ENCODE measurements at regions not wholly inside any gene's neighbourhood (a gene's known extent, or its start where the extent isn't known, plus 50 kb on each side); places are given as distances from the start of the nearest gene placed in this dataset.

DNA sequence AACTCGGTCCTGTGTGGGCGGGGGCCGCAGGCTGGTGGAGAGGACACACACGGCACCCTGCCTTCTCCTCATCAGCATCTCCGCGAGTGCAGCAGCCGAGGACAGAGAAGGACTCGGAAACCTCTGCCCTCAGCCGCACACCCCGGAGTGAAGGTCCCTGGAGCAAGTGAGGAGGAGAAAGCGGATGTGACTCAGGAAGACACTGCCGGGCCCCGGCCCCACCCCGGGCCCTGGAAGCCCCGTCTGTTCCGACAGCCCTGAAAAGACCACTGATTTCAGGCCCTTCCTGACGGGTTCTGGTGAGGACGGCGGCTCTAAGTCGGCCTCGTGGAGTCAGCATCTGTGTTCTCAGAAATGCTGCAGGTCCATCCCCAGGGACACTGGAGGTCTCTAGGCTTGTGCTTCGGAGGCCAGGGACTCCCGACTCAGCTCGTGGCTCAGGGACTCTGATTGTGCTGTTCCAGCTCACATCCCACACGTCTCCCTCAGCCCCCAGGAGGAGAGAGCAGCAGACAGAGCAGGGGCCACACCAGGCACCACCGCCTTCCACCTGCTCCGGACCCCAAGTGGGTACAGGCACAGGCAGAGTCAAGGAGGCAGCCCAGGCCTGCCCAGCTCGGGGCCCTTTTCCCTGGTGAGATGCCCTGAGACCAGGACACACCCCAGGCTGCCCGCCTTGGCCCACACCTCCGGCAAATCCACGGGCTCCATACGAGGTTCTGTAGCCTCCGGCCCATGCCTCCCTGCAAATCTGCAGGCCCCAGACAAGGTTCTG lies 134.5 kb upstream of the NKX1-1 start:
- H3K27me3 ChIP-seq (ENCODE audit: control insufficient read depth in 1 of 2, insufficient read depth in 2 of 2, low read length in 2 of 2) = peaks cover 3 to 6% of the 10 kb centered on the region in 2 donors
- H3K27ac ChIP-seq (ENCODE audit: low read length) = no peak overlapping the region
- no peaks in the 10 kb centered on the region for H3K36me3 ChIP-seq (ENCODE audit: control insufficient read depth in 2 of 2, insufficient read depth in 2 of 2, low read length in 2 of 2)
- no peaks in the 10 kb centered on the region for H3K9me3 ChIP-seq (ENCODE audit: control insufficient read depth in 2 of 2, low read length in 2 of 2)
- H3K4me3 ChIP-seq (ENCODE audit: low read length in 2 of 2) = no peak overlapping the region
- no peak overlapping the region for H3K9ac ChIP-seq (ENCODE audit: low read length in 2 of 2)
- no peaks in the 10 kb centered on the region for H3K4me1 ChIP-seq (ENCODE audit: control insufficient read depth, insufficient read depth, low read length)

- Histone ChIP-seq H3K9me3 (ENCODE audit: control insufficient read depth in 2 of 2, low read length in 2 of 2) (no peaks in the 10 kb centered on the region), H3K4me1 (ENCODE audit: control insufficient read depth, insufficient read depth, low read length) (no peaks in the 10 kb centered on the region), H3K4me3 (ENCODE audit: low read length in 2 of 2) (no peak overlapping the region), H3K27me3 (ENCODE audit: control insufficient read depth in 1 of 2, insufficient read depth in 2 of 2, low read length in 2 of 2) (peaks cover 3 to 6% of the 10 kb centered on the region in 2 donors), H3K9ac (ENCODE audit: low read length in 2 of 2) (no peak overlapping the region), H3K27ac (ENCODE audit: low read length) (no peak overlapping the region), H3K36me3 (ENCODE audit: control insufficient read depth in 2 of 2, insufficient read depth in 2 of 2, low read length in 2 of 2) (no peaks in the 10 kb centered on the region)
These were observed 133.8 kb upstream of the NKX1-1 start for GRCh38 chr4:1539859-1540600.

DNA sequence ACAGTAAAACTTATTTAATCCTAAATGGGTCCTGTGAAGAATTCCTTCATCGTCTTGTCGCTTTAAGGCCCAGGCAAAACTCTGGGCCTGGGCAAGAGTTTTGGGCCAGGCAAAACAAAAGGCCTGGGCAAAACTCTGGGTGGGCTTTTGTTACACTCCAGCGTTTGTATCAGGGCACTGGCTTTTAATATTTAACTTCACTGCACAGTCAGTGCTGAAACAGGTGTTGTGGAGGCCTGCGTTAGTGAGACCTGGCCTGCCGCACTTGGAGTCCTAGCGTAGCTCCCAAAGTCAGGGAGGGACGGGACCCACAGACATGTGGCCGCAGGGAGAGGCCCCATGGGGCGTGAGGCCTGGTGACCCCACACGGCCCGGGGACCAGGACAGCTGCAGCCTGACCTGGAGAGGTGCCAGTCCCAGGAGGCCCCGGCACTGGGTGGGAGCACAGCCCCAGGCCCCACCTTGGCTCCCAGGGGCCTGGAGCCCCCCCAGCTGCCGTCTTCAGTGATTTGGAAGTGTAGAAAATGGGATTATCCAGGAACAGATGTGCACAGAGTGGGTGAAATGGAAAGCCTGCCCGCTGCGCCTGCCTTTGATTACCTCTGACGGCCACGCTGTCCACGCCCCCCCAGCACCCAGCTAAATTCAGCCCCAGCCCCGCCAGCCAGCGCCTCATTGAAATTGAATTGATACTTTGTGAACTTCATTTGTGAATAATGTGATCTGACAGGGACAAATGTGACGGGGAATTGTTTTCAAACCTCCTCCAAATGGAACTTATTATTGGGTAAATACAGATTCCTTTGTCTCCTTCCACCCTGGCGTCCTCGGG lies 132.9 kb upstream of the NKX1-1 start:
- Histone ChIP-seq H3K9me3 (ENCODE audit: control insufficient read depth in 2 of 2, low read length in 2 of 2) (no peaks in the 10 kb centered on the region), H3K9ac (ENCODE audit: low read length in 2 of 2) (no peak overlapping the region), H3K4me1 (ENCODE audit: control insufficient read depth, insufficient read depth, low read length) (no peaks in the 10 kb centered on the region), H3K27ac (ENCODE audit: low read length) (no peak overlapping the region), H3K4me3 (ENCODE audit: low read length in 2 of 2) (no peak overlapping the region), H3K27me3 (ENCODE audit: control insufficient read depth in 1 of 2, insufficient read depth in 2 of 2, low read length in 2 of 2) (peaks cover 7 to 10% of the 10 kb centered on the region in 2 donors), H3K36me3 (ENCODE audit: control insufficient read depth in 2 of 2, insufficient read depth in 2 of 2, low read length in 2 of 2) (no peaks in the 10 kb centered on the region)

GRCh38 chr4:1538096-1538410 lies 131.8 kb upstream of the NKX1-1 start:
- H3K27ac ChIP-seq (ENCODE audit: low read length) = no peak overlapping the region
- no peak overlapping the region for H3K4me3 ChIP-seq (ENCODE audit: low read length in 2 of 2)
- peaks cover 16 to 18% of the 10 kb centered on the region in 2 donors for H3K27me3 ChIP-seq (ENCODE audit: control insufficient read depth in 1 of 2, insufficient read depth in 2 of 2, low read length in 2 of 2)
- H3K36me3 ChIP-seq (ENCODE audit: control insufficient read depth in 2 of 2, insufficient read depth in 2 of 2, low read length in 2 of 2) = no peaks in the 10 kb centered on the region
- H3K4me1 ChIP-seq (ENCODE audit: control insufficient read depth, insufficient read depth, low read length) = peaks cover 4% of the 10 kb centered on the region
- H3K9me3 ChIP-seq (ENCODE audit: control insufficient read depth in 2 of 2, low read length in 2 of 2) = no peaks in the 10 kb centered on the region
- no peak overlapping the region for H3K9ac ChIP-seq (ENCODE audit: low read length in 2 of 2)

GRCh38 chr4:1537410-1538095 lies 131.3 kb upstream of the NKX1-1 start:
- H3K9me3 ChIP-seq (ENCODE audit: control insufficient read depth in 2 of 2, low read length in 2 of 2) = no peaks in the 10 kb centered on the region
- H3K27ac ChIP-seq (ENCODE audit: low read length) = no peak overlapping the region
- H3K4me3 ChIP-seq (ENCODE audit: low read length in 2 of 2) = no peak overlapping the region
- H3K27me3 ChIP-seq (ENCODE audit: control insufficient read depth in 1 of 2, insufficient read depth in 2 of 2, low read length in 2 of 2) = peaks cover 21 to 22% of the 10 kb centered on the region in 2 donors
- H3K4me1 ChIP-seq (ENCODE audit: control insufficient read depth, insufficient read depth, low read length) = peaks cover 4% of the 10 kb centered on the region
- H3K36me3 ChIP-seq (ENCODE audit: control insufficient read depth in 2 of 2, insufficient read depth in 2 of 2, low read length in 2 of 2) = no peaks in the 10 kb centered on the region
- no peak overlapping the region for H3K9ac ChIP-seq (ENCODE audit: low read length in 2 of 2)

DNA sequence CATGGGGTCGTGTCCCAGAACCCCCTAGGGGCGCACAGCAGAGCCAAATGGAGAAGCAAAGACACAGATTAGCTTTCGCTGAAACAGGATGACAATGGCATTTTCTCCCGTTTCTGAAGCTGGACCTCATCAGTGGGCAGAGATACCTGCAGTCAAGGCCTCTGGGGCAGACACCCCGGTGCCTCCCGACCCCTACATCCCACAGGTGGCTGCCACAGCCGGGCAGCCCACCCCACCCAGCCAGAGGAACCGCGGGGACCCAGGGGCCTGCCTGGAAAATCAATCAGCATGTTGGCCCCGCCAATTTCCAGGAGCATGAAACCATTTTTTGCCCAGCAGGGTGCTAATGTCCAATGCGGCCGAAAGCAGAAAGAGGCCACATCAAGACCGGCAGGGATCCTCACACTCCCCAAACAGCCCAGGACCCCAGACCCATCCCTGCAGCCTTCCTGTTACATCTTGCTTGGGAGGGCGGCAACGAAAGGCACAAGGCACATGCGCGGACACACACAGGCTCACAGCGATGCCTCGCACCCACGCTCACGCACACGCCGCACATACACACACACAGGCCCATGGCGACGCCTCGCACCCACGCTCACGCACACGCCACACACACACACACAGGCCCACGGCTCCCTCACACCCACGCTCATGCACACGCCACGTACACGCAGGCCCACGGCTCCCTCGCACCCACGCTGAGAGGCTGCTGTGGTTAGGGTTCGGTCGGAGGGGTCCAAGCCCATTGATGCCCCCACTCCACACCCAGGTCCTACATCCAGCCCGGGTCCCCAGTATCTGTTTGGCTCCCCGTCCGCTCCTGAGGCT lies 130.6 kb upstream of the NKX1-1 start:
- Histone ChIP-seq H3K36me3 (ENCODE audit: control insufficient read depth in 2 of 2, insufficient read depth in 2 of 2, low read length in 2 of 2) (no peaks in the 10 kb centered on the region), H3K27me3 (ENCODE audit: control insufficient read depth in 1 of 2, insufficient read depth in 2 of 2, low read length in 2 of 2) (peaks cover 20 to 26% of the 10 kb centered on the region in 2 donors), H3K9me3 (ENCODE audit: control insufficient read depth in 2 of 2, low read length in 2 of 2) (no peaks in the 10 kb centered on the region), H3K9ac (ENCODE audit: low read length in 2 of 2) (no peak overlapping the region), H3K27ac (ENCODE audit: low read length) (no peak overlapping the region), H3K4me1 (ENCODE audit: control insufficient read depth, insufficient read depth, low read length) (peaks cover 4% of the 10 kb centered on the region), H3K4me3 (ENCODE audit: low read length in 2 of 2) (no peak overlapping the region)

- Histone ChIP-seq H3K4me3 (ENCODE audit: low read length in 2 of 2) (no peak overlapping the region), H3K9me3 (ENCODE audit: control insufficient read depth in 2 of 2, low read length in 2 of 2) (no peaks in the 10 kb centered on the region), H3K9ac (ENCODE audit: low read length in 2 of 2) (no peak overlapping the region), H3K4me1 (ENCODE audit: control insufficient read depth, insufficient read depth, low read length) (peaks cover 4% of the 10 kb centered on the region), H3K36me3 (ENCODE audit: control insufficient read depth in 2 of 2, insufficient read depth in 2 of 2, low read length in 2 of 2) (no peaks in the 10 kb centered on the region), H3K27ac (ENCODE audit: low read length) (no peak overlapping the region), H3K27me3 (ENCODE audit: control insufficient read depth in 1 of 2, insufficient read depth in 2 of 2, low read length in 2 of 2) (peaks cover 25 to 30% of the 10 kb centered on the region in 2 donors)
These were observed 129.8 kb upstream of the NKX1-1 start for GRCh38 chr4:1535926-1536578.

GRCh38 chr4:1534876-1535526 lies 128.8 kb upstream of the NKX1-1 start:
- H3K9ac ChIP-seq (ENCODE audit: low read length in 2 of 2) = no peak overlapping the region
- no peak overlapping the region for H3K27ac ChIP-seq (ENCODE audit: low read length)
- H3K9me3 ChIP-seq (ENCODE audit: control insufficient read depth in 2 of 2, low read length in 2 of 2) = no peaks in the 10 kb centered on the region
- peaks cover 27 to 32% of the 10 kb centered on the region in 2 donors for H3K27me3 ChIP-seq (ENCODE audit: control insufficient read depth in 1 of 2, insufficient read depth in 2 of 2, low read length in 2 of 2)
- no peaks in the 10 kb centered on the region for H3K36me3 ChIP-seq (ENCODE audit: control insufficient read depth in 2 of 2, insufficient read depth in 2 of 2, low read length in 2 of 2)
- H3K4me3 ChIP-seq (ENCODE audit: low read length in 2 of 2) = no peak overlapping the region
- peaks cover 4% of the 10 kb centered on the region for H3K4me1 ChIP-seq (ENCODE audit: control insufficient read depth, insufficient read depth, low read length)

- Histone ChIP-seq H3K27ac (ENCODE audit: low read length) (no peak overlapping the region), H3K9ac (ENCODE audit: low read length in 2 of 2) (no peak overlapping the region), H3K4me3 (ENCODE audit: low read length in 2 of 2) (no peak overlapping the region), H3K4me1 (ENCODE audit: control insufficient read depth, insufficient read depth, low read length) (peaks cover 4% of the 10 kb centered on the region), H3K9me3 (ENCODE audit: control insufficient read depth in 2 of 2, low read length in 2 of 2) (no peaks in the 10 kb centered on the region), H3K27me3 (ENCODE audit: control insufficient read depth in 1 of 2, insufficient read depth in 2 of 2, low read length in 2 of 2) (peaks cover 27 to 32% of the 10 kb centered on the region in 2 donors), H3K36me3 (ENCODE audit: control insufficient read depth in 2 of 2, insufficient read depth in 2 of 2, low read length in 2 of 2) (no peaks in the 10 kb centered on the region)
These were observed 128.0 kb upstream of the NKX1-1 start for GRCh38 chr4:1534095-1534872.

Data from stomach smooth muscle (tissue), 2 donors.